Ovary (tissue), 3 donors: ENCODE measurements at regions not wholly inside any gene's neighbourhood (a gene's known extent, or its start where the extent isn't known, plus 50 kb on each side); places are given as distances from the start of the nearest gene placed in this dataset.

Experiments
- EP300 ChIP-seq: sonication (generic); formaldehyde crosslinking; IDR thresholded peaks from one replicate; pipeline ENCODE4 v1.6.1; 2017; ENCODE audit warnings: antibody characterized with exemption
- POLR2A ChIP-seq: fragments of 450-650 bp; IDR thresholded peaks from one replicate; pipeline ENCODE4 v1.6.1; 2017; ENCODE audit warnings: antibody characterized with exemption, mild to moderate bottlenecking, moderate library complexity
- TF ChIP-seq, protein P1 (sequence below), 3 donors: fragments of 450-650 bp in 2 of 3; fragments of 200-600 bp in 1 of 3; IDR thresholded peaks; one replicate each; pipeline versions ENCODE4 v1.5.1 to v1.8.0; 2016 to 2022; ENCODE audit warnings: antibody characterized with exemption in 3 of 3, mild to moderate bottlenecking in 1 of 3
- donor health status: DM: no; HTN: no; CAD: no.

- TF ChIP-seq EP300 (no peak), POLR2A (no peak)
- TF ChIP-seq, protein P1, sequence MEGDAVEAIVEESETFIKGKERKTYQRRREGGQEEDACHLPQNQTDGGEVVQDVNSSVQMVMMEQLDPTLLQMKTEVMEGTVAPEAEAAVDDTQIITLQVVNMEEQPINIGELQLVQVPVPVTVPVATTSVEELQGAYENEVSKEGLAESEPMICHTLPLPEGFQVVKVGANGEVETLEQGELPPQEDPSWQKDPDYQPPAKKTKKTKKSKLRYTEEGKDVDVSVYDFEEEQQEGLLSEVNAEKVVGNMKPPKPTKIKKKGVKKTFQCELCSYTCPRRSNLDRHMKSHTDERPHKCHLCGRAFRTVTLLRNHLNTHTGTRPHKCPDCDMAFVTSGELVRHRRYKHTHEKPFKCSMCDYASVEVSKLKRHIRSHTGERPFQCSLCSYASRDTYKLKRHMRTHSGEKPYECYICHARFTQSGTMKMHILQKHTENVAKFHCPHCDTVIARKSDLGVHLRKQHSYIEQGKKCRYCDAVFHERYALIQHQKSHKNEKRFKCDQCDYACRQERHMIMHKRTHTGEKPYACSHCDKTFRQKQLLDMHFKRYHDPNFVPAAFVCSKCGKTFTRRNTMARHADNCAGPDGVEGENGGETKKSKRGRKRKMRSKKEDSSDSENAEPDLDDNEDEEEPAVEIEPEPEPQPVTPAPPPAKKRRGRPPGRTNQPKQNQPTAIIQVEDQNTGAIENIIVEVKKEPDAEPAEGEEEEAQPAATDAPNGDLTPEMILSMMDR (IDR thresholded peaks at IDR 0.05): no peak
Observed at GRCh38 chr18:78779996-78780718, 199.5 kb upstream of the SALL3 start.
